Heart left ventricle (tissue), 16 donors: ENCODE measurements at regions not wholly inside any gene's neighbourhood (a gene's known extent, or its start where the extent isn't known, plus 50 kb on each side); places are given as distances from the start of the nearest gene placed in this dataset.
"Not testable (repeated sequence)": the region's sequence is repeated elsewhere in the genome, so short reads cannot be mapped to it uniquely, and the experiment has no call there.

Experiments
- ATAC-seq, 4 donors: fragments of 200-7000 bp; cut with Tn5 transposase; one replicate each; pipeline ENCODE4 v1.9.1; 2020 to 2022; ENCODE audit warnings: moderate library complexity in 4 of 4, mild to moderate bottlenecking in 3 of 4, moderate number of reproducible peaks in 1 of 4
- DNase-seq, 5 donors: peaks; one replicate each; pipeline ENCODE4 v3.0.0-alpha.2; 2020
- H3K27ac ChIP-seq, 12 donors: fragments of 200-600 bp; sonication (generic) in 4 of 12; one replicate each; pipeline versions ENCODE4 v1.5.0 to v1.8.0; 2016 to 2022; ENCODE audit warnings: mild to moderate bottlenecking in 2 of 12
- H3K27me3 ChIP-seq, 9 donors: fragments of 200-600 bp; sonication (generic) in 2 of 9; one replicate each; pipeline versions ENCODE4 v1.5.1 to v1.8.0; 2016 to 2022; ENCODE audit warnings: mild to moderate bottlenecking in 3 of 9
- H3K36me3 ChIP-seq, 9 donors: fragments of 200-600 bp; sonication (generic) in 2 of 9; one replicate each; pipeline versions ENCODE4 v1.5.0 to v1.8.0; 2018 to 2022; ENCODE audit warnings: mild to moderate bottlenecking in 2 of 9
- H3K4me1 ChIP-seq, 12 donors: fragments of 200-600 bp; sonication (generic) in 4 of 12; one replicate each; pipeline versions ENCODE4 v1.5.0 to v1.8.0; 2016 to 2022; ENCODE audit warnings: mild to moderate bottlenecking in 3 of 12
- H3K4me3 ChIP-seq, 12 donors: fragments of 200-600 bp; sonication (generic) in 4 of 12; one replicate each; pipeline versions ENCODE4 v1.5.0 to v1.8.0; 2017 to 2022; ENCODE audit warnings: mild to moderate bottlenecking in 9 of 12, moderate library complexity in 4 of 12
- H3K9me3 ChIP-seq, 12 donors: fragments of 200-600 bp; sonication (generic) in 4 of 12; one replicate each; pipeline versions ENCODE4 v1.5.0 to v1.8.0; 2016 to 2022; ENCODE audit warnings: mild to moderate bottlenecking in 1 of 12
- CTCF ChIP-seq, 12 donors: fragments of 200-600 bp; sonication (generic) in 4 of 12; IDR thresholded peaks; one replicate each; pipeline versions ENCODE4 v1.5.0 to v1.8.0; 2018 to 2022; ENCODE audit warnings: antibody characterized with exemption in 12 of 12, mild to moderate bottlenecking in 5 of 12
- POLR2A ChIP-seq, 2 donors: fragments of 450-650 bp; IDR thresholded peaks; one replicate each; pipeline ENCODE4 v1.6.1; 2017; ENCODE audit warnings: antibody characterized with exemption in 2 of 2, mild to moderate bottlenecking in 2 of 2, moderate library complexity in 2 of 2
- WGBS, 4 donors: extraction: QIAGEN DNeasy Blood & Tissue Kit in 2 of 4; methylation state at CpG; one replicate each; pipeline versions ENCODE4 v1.1.5 to v1.1.7; 2013 to 2018; 5-methylcytosine and 5-hydroxymethylcytosine counted together
- intact Hi-C, 10 donors: fragments of 100-400 bp; cut with DNase I; formaldehyde crosslinking; loops; one replicate each; pipeline versions ENCODE4 v1.11.1 to v1.14.2; 2022
- donor health status: ischemic (EF 13 %, LVEDD 7.1; RV severe dilation, severe dysfunction).
- donor health status: healthy with polysubstance abuse.
- donor health status: DM: no; HTN: yes; CAD: no.
- donor health status: DM: no; HTN: no; CAD: no.
- donor health status: ischemic (EF 25% LVEDD 6.9; RV normal size, moderate dysfunction).
- donor health status: ischemic (EF 25% LVEDD 5.7; RV mildly dilated, moderate dysfunction).
- donor health status: healthy.
- donor health status: DM: yes; HTN: yes; CAD: no.
- donor health status: ischemic (EF 35%, LVEDD 5.7; RV mildly dilated, moderate dysfunction).
- donor health status: nonischemic (EF 11% LVEDD 7.7; RV severe dilation, severe dysfunction).
- donor health status: DM: yes; HTN: yes; CAD: no.
- donor health status: PGD.
- donor health status: ischemic (EF 29% LVEDD 5.4; RV normal size, mild dysfunction).
- donor health status: nonischemic (EF 23%, LVEDD 6.1; RV moderate dilation, normal function).

DNA sequence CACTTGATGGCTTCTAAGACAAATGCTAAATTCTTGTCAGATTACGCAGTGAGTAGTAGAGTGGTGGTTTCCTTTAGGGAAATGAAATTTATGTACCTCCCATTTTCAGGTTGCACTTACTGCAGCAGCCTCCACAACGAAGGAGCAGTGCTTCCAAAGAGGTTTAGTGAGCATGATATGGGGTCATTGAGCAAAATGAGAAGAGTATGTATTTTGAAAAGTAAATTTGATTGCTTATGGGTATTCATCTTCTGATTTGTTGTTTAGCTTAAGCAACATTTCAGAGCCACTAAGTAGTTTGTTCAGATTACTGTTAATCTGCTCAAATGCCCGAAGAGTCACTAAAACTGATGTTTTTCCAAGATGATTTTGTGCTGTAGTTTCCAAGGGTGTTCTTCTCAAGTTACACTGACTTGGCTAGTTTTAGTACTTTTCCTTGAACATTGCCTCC is 493.6 kb downstream of the PCNX1 start:
- Histone ChIP-seq H3K9me3 (no peaks in the 10 kb centered on the region), H3K27ac (peak overlapping the region in 1 of 12 donors; percentile 94), H3K27me3 (no peaks in the 10 kb centered on the region), H3K36me3 (no peaks in the 10 kb centered on the region), H3K4me3 (no peak overlapping the region), H3K4me1 (peaks cover 0 to 33% (median 0%) of the 10 kb centered on the region in 12 donors)
- 67 to 76% (median 75%) methylated on average over 3 of the region's 3 CpGs for WGBS, 4 donors
- DNase-seq, result no peak
- TF ChIP-seq POLR2A (IDR thresholded peaks at IDR 0.05) (no peak), CTCF (IDR thresholded peaks at IDR 0.05) (no peak)
- ATAC-seq, result no peak
- intact Hi-C loops, result loop anchor here in 1 of 10 donors (10.0 kb wide), 1 partner anchor 76 kb away; the partner anchor contains the start of gene SIPA1L1

GRCh38 chr14:71402415-71402814 is 495.2 kb downstream of the PCNX1 start:
- H3K27ac ChIP-seq, H3K9me3 ChIP-seq, H3K36me3 ChIP-seq, H3K4me3 ChIP-seq, H3K27me3 ChIP-seq, DNase-seq, ATAC-seq: not testable (repeated sequence)
- intact Hi-C loops, result loop anchor here in 1 of 10 donors (10.0 kb wide), 1 partner anchor 78 kb away; the partner anchor contains the start of gene SIPA1L1
- 89 to 99% (median 95%) methylated on average over 3 of the region's 3 CpGs for WGBS, 4 donors
- H3K4me1 ChIP-seq, result peaks cover 0 to 33% (median 0%) of the 10 kb centered on the region in 12 donors

DNA sequence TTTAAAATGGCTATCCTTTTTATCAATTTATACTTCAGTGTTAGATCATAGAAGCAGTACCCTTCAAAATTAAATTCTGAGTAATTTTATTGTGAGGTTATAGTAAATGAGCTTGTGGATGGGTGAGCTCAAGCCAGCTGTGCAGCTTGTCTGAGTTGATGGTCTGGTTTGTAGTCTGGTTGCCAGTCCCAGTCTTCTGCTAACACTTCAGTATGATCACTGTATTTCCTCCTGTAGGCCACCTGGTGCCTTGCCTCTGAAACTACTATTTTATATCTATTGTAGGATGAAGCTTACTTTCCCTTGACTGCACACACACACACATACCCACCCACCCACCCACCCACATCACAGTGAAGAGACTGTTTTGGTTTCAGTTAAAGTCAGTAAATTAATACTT is 496.4 kb downstream of the PCNX1 start:
- Histone ChIP-seq H3K27me3 (no peaks in the 10 kb centered on the region), H3K27ac (no peak overlapping the region), H3K4me1 (peaks cover 0 to 28% (median 0%) of the 10 kb centered on the region in 12 donors), H3K4me3 (no peak overlapping the region), H3K9me3 (no peaks in the 10 kb centered on the region), H3K36me3 (no peaks in the 10 kb centered on the region)
- DNase-seq (no peak), ATAC-seq (no peak)
- intact Hi-C loops, result loop anchor here in 1 of 10 donors (10.0 kb wide), 1 partner anchor 79 kb away; the partner anchor contains the start of gene SIPA1L1
- TF ChIP-seq CTCF (IDR thresholded peaks at IDR 0.05) (no peak), POLR2A (IDR thresholded peaks at IDR 0.05) (no peak)

GRCh38 chr14:71405676-71406075 is 498.4 kb downstream of the PCNX1 start:
- Histone ChIP-seq H3K4me1 (peaks cover 0 to 14% (median 0%) of the 10 kb centered on the region in 12 donors), H3K36me3 (no peaks in the 10 kb centered on the region), H3K27me3 (no peaks in the 10 kb centered on the region), H3K9me3 (no peaks in the 10 kb centered on the region), H3K27ac (no peak overlapping the region), H3K4me3 (no peak overlapping the region)
- ATAC-seq, result no peak
- TF ChIP-seq POLR2A (IDR thresholded peaks at IDR 0.05) (no peak), CTCF (IDR thresholded peaks at IDR 0.05) (no peak)
- 75 to 79% (median 78%) methylated on average over 4 of the region's 4 CpGs for WGBS, 4 donors
- no peak for DNase-seq
- intact Hi-C loops, result loop anchor here in 1 of 10 donors (10.0 kb wide), 1 partner anchor 81 kb away; the partner anchor contains the start of gene SIPA1L1
